DND-41 (cell line): ENCODE measurements at regions not wholly inside any gene's neighbourhood (a gene's known extent, or its start where the extent isn't known, plus 50 kb on each side); places are given as distances from the start of the nearest gene placed in this dataset.

Experiments used
- CTCF ChIP-seq: IDR thresholded peaks from 2 replicates; pipeline ENCODE4 v1.5.1; 2012; ENCODE audit warnings: borderline replicate concordance, low read length, moderate library complexity, mild to moderate bottlenecking; ENCODE audit not compliant: poor library complexity, severe bottlenecking; ENCODE audit errors: extremely low read depth
- EZH2 ChIP-seq: IDR thresholded peaks from 3 replicates; pipeline ENCODE4 v1.6.1; 2012; ENCODE audit warnings: borderline replicate concordance, low read depth, mild to moderate bottlenecking, moderate library complexity, low read length, inconsistent platforms; ENCODE audit not compliant: severe bottlenecking

GRCh38 chr12:75722714-75723200 is 211.3 kb upstream of the KRR1 start:
- no peak for TF ChIP-seq CTCF
- TF ChIP-seq EZH2 = no peak
